PFSK-1 (cell line): ENCODE measurements at regions not wholly inside any gene's neighbourhood (a gene's known extent, or its start where the extent isn't known, plus 50 kb on each side); places are given as distances from the start of the nearest gene placed in this dataset.

ENCODE experiments used
- FOXP2 ChIP-seq: optimal IDR thresholded peaks from 2 replicates; pipeline ENCODE3; 2011; ENCODE audit warnings: borderline replicate concordance, control low read depth, inconsistent platforms; ENCODE audit not compliant: insufficient read depth; ENCODE audit errors: extremely low read length, extremely low read depth
- POLR2AphosphoS5 ChIP-seq: IDR thresholded peaks from 2 replicates; pipeline ENCODE4 v1.6.1; 2012; ENCODE audit warnings: low read depth, mild to moderate bottlenecking, control low read depth, low read length, moderate library complexity
- SIN3A ChIP-seq: IDR thresholded peaks from 2 replicates; pipeline ENCODE4 v1.6.1; 2012; ENCODE audit warnings: mild to moderate bottlenecking, low read length, moderate library complexity, borderline replicate concordance; ENCODE audit not compliant: insufficient read depth
- TAF1 ChIP-seq: IDR thresholded peaks from 2 replicates; pipeline ENCODE4 v1.6.1; 2012; ENCODE audit warnings: low read length, control low read depth, borderline replicate concordance; ENCODE audit not compliant: insufficient read depth
- TF ChIP-seq, protein P1 (sequence below), 2 experiments: IDR thresholded peaks; 2 replicates each; pipeline versions ENCODE4 v1.6.1 to v1.8.0; 2011 to 2012; ENCODE audit warnings: low read depth in 2 of 2, low read length in 2 of 2, control low read depth in 1 of 2, inconsistent platforms in 1 of 2, mild to moderate bottlenecking in 1 of 2, moderate library complexity in 1 of 2; ENCODE audit not compliant: insufficient read depth in 1 of 2

DNA sequence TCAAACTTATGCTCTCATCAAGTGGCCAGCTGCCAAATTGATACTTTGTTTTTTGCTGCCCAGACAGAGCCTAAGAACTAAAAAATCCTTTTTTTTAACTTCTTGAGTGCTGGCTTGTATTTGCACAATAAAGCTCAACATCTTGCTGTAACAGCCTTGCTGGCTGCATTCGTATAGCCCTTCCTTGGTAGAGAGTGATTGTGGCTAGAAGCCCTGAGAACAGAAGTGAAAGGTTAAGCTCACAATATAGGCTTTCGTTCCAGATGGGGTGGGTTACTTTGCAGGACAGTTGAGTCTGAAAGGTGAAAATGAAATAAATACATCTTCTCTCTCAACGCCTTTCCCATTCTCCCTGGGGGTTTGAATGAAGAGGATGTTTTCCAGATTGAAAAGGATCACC, 278.8 kb downstream of the HS3ST3B1 start:
- no peak for TF ChIP-seq TAF1
- no peak for TF ChIP-seq POLR2AphosphoS5
- TF ChIP-seq, protein P1, sequence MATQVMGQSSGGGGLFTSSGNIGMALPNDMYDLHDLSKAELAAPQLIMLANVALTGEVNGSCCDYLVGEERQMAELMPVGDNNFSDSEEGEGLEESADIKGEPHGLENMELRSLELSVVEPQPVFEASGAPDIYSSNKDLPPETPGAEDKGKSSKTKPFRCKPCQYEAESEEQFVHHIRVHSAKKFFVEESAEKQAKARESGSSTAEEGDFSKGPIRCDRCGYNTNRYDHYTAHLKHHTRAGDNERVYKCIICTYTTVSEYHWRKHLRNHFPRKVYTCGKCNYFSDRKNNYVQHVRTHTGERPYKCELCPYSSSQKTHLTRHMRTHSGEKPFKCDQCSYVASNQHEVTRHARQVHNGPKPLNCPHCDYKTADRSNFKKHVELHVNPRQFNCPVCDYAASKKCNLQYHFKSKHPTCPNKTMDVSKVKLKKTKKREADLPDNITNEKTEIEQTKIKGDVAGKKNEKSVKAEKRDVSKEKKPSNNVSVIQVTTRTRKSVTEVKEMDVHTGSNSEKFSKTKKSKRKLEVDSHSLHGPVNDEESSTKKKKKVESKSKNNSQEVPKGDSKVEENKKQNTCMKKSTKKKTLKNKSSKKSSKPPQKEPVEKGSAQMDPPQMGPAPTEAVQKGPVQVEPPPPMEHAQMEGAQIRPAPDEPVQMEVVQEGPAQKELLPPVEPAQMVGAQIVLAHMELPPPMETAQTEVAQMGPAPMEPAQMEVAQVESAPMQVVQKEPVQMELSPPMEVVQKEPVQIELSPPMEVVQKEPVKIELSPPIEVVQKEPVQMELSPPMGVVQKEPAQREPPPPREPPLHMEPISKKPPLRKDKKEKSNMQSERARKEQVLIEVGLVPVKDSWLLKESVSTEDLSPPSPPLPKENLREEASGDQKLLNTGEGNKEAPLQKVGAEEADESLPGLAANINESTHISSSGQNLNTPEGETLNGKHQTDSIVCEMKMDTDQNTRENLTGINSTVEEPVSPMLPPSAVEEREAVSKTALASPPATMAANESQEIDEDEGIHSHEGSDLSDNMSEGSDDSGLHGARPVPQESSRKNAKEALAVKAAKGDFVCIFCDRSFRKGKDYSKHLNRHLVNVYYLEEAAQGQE (IDR thresholded peaks at IDR 0.05; ENCODE audit: insufficient read depth in 1 of 2, low read depth in 2 of 2, low read length in 2 of 2) = no peak
- TF ChIP-seq SIN3A = no peak
- TF ChIP-seq FOXP2 = no peak

DNA sequence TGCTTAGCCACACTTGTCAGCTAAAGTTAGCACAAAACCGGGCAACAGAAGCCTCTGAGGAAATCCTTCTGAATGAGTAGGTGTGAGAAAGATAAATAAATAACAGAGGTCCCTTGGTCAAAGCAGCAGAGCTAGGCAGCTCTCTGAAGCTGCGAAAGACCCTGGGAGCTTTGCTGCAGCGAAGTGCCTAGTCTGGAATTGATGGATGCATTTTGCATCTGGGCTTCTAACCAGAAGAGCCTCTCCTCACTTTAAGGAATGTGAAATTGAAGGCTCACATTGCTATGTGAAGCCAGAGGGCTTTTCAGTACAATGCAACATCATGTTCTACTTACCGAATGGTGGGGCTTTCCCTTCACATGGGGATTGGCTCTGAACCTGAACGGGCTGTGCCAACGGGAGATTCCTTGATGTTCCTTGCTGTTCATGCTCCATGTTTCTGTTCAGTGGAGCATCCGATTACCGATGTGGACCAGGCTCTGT, 274.6 kb downstream of the HS3ST3B1 start:
- TF ChIP-seq FOXP2 (no peak), SIN3A (no peak), TAF1 (no peak), POLR2AphosphoS5 (no peak)
- TF ChIP-seq, protein P1 (IDR thresholded peaks at IDR 0.05; ENCODE audit: insufficient read depth in 1 of 2, low read depth in 2 of 2, low read length in 2 of 2) = no peak

DNA sequence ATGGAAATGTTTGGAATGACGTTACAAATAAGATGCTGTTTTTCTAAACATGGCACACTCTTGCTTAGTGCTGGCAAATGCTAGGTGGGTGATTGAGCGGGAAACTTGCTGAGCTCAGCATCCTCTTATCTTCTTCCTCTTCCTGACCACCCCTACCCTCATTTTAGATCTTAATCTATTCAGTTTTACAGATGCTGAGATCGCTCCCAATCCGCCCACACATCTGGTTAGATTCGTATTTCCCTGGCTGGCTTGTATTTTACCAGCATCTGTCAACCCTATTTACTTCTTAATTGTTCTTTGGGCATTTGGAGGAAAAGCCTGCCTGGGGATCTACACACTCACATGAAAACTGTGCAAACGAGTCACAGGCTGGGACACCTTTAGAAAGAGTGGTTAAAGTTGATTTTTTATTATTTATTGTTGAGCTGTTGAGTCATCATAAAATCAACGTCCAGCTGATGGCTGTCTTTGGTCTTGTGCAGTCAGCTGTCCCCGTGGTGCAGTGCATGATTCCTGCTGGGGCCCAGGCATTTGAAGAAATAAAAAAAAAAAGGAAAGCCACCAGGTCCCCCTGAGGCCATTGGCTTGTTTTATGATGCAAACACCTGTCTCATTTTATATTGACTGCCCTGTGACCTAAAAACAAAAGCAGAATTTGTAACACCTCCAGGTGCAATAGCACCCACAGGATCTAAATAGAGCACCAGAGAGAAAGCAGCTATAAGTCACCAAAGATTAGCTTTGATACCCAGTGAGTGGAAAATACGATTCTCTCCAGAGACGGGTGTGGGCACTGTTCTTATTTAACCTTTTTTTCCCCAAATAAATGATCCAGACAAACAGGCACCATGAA, 258.6 kb downstream of the HS3ST3B1 start:
- TF ChIP-seq TAF1 (no peak), SIN3A (no peak), FOXP2 (no peak), POLR2AphosphoS5 (no peak)
- TF ChIP-seq, protein P1 (IDR thresholded peaks at IDR 0.05; ENCODE audit: insufficient read depth in 1 of 2, low read depth in 2 of 2, low read length in 2 of 2) = no peak

DNA sequence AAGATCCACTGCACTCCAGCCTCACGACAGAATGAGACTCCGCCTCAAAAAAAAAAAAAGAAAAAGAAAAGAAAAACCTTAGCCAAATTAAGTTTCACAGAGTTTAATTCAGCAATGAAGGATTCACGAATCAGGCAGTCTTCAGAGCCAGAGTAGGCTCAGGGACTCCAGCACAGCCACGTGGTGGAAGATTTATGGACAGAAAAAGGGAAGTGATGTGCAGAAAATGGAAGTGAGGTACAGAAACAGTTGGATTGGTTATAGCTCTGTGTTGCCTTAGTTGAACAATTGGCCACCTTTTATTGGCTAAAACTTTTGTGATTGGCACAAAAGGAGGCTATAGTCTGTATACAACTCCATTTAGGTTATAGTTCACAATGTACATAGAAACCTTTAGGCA, 256.6 kb downstream of the HS3ST3B1 start:
- TF ChIP-seq SIN3A (no peak), FOXP2 (no peak), TAF1 (no peak), POLR2AphosphoS5 (no peak)
- TF ChIP-seq, protein P1 (IDR thresholded peaks at IDR 0.05; ENCODE audit: insufficient read depth in 1 of 2, low read depth in 2 of 2, low read length in 2 of 2) = no peak
